ENCODE measurements at regions not wholly inside any gene's neighbourhood (a gene's known extent, or its start where the extent isn't known, plus 50 kb on each side); places are given as distances from the start of the nearest gene placed in this dataset.
"Not testable (repeated sequence)": the region's sequence is repeated elsewhere in the genome, so short reads cannot be mapped to it uniquely, and the experiment has no call there.

DNA sequence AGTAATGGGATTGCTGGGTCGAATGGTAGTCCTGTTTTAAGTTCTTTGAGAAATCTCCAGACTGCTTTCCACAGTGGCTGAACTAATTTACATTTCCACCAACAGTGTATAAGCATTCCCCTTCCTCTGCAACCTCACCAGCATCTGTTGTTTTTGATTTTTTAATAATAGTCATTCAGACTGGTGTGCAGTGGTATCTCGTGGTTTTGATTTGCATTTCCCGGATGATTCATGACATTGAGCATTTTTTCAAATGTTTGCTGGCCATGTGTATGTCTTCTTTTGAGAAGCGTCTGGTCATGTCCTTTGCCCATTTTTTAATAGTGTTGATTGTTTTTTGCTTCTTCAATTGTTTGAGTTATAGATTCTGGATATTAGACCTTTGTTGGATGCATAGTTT lies 98.0 kb downstream of the MRPL57 start:
- H3K14ac ChIP-seq (ENCODE audit: low read length); H3K36me3 ChIP-seq (replicated peaks in 1 of 2; ENCODE audit: control insufficient read depth in 2 of 2, insufficient read depth in 2 of 2, low read length in 2 of 2); H2BK5ac ChIP-seq (ENCODE audit: low read length); H3K23ac ChIP-seq (ENCODE audit: low read depth, low read length, poor library complexity); H2AFZ ChIP-seq (ENCODE audit: low read length); H3K9ac ChIP-seq (ENCODE audit: low read depth, low read length, poor library complexity); H4K8ac ChIP-seq (ENCODE audit: low read depth, low read length); H3K4me2 ChIP-seq (ENCODE audit: insufficient read depth, low read length, poor library complexity, severe bottlenecking); DNase-seq (ENCODE audit: low spot score); H2AK5ac ChIP-seq (ENCODE audit: low read depth, low read length); H3K18ac ChIP-seq (ENCODE audit: low read length); H3K79me1 ChIP-seq (ENCODE audit: low read depth, low read length); H3K4me3 ChIP-seq (ENCODE audit: low read length in 2 of 2); H3K4ac ChIP-seq (ENCODE audit: low read length); H3K9me3 ChIP-seq (replicated peaks in 1 of 2; ENCODE audit: control insufficient read depth in 2 of 2, insufficient read depth in 1 of 2, low read depth in 1 of 2, low read length in 2 of 2); H2BK120ac ChIP-seq (ENCODE audit: low read depth, low read length); H4K91ac ChIP-seq (ENCODE audit: low read depth, low read length, poor library complexity); H2BK12ac ChIP-seq (ENCODE audit: low read length); H3K27ac ChIP-seq (replicated peaks; ENCODE audit: low read length); H3K4me1 ChIP-seq (ENCODE audit: control insufficient read depth in 2 of 2, insufficient read depth in 1 of 2, low read depth in 1 of 2, low read length in 2 of 2); H2BK15ac ChIP-seq (ENCODE audit: low read length); H3K27me3 ChIP-seq (ENCODE audit: control insufficient read depth in 3 of 3, insufficient read depth in 3 of 3, low read depth in 1 of 3, low read length in 3 of 3): not testable (repeated sequence)
- WGBS, 2 donors (ENCODE audit: extremely low coverage in 2 of 2, insufficient read length in 2 of 2, insufficient replicate concordance in 1 of 2) = no CpG with 5 or more reads among the region's 4 CpGs

DNA sequence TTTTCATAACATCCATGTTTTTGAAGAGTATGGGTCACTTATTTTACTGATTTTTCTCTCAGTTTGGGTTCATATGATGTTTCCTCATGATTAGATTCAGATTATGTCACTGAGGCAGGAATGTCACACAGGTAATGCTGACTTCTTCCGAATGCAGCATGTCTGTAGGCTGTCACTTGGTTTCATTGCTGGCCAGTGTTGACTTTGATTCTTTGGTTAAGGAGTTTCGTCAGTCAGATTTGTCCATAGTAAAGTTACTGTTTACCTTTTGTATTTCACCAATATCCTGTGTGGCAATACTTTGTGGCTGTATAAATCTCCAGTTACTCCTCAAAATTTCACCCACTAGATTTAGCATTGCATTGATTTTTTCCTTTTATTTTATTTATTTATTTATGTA lies 105.6 kb downstream of the MRPL57 start:
- H3K4me3 ChIP-seq (ENCODE audit: low read length in 2 of 2) = no peak overlapping the region
- no peak for DNase-seq (ENCODE audit: low spot score)

DNA sequence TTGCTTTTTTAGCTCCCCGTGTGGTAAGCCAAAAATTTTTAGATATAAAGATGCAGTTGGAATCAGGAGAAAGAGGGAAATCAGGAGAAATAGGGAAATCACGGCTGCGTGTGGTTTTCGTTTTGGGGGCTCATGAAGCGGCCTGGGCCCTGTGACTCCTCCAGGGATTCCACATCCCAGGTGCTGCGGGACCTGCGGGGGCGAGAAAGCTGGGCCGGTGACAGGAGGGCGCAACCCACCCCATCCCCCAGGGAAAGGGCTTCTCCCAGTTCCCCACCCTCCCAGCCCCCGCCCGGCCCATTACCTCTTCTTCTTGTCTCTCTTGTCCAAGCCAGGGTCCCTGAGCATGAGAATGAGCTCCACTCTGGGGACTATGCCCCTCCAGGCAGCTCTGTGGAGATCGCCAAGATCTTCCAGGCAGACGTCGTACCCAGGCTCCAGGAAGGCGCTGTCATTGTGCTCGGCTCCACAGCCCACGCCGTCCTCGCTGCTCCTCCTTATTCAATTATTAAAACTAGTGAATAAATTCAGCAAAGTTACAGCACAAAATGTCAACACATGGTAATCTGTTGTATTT lies 111.0 kb downstream of the MRPL57 start:
- WGBS, 2 donors (ENCODE audit: extremely low coverage in 2 of 2, insufficient read length in 2 of 2, insufficient replicate concordance in 1 of 2) = no CpG with 5 or more reads among the region's 20 CpGs
- Histone ChIP-seq H2BK120ac (ENCODE audit: low read depth, low read length) (no peak overlapping the region), H3K9me3 (replicated peaks in 1 of 2; ENCODE audit: control insufficient read depth in 2 of 2, insufficient read depth in 1 of 2, low read depth in 1 of 2, low read length in 2 of 2) (no peaks in the 10 kb centered on the region), H3K4me3 (ENCODE audit: low read length in 2 of 2) (no peak overlapping the region), H3K4me1 (ENCODE audit: control insufficient read depth in 2 of 2, insufficient read depth in 1 of 2, low read depth in 1 of 2, low read length in 2 of 2) (no peaks in the 10 kb centered on the region), H4K91ac (ENCODE audit: low read depth, low read length, poor library complexity) (no peak overlapping the region), H2AFZ (ENCODE audit: low read length) (no peak overlapping the region), H3K23ac (ENCODE audit: low read depth, low read length, poor library complexity) (no peak overlapping the region), H3K4ac (ENCODE audit: low read length) (no peak overlapping the region), H3K36me3 (replicated peaks in 1 of 2; ENCODE audit: control insufficient read depth in 2 of 2, insufficient read depth in 2 of 2, low read length in 2 of 2) (no peaks in the 10 kb centered on the region), H2BK15ac (ENCODE audit: low read length) (no peak overlapping the region), H3K27ac (replicated peaks; ENCODE audit: low read length) (no peak overlapping the region), H3K14ac (ENCODE audit: low read length) (no peak overlapping the region), H3K27me3 (ENCODE audit: control insufficient read depth in 3 of 3, insufficient read depth in 3 of 3, low read depth in 1 of 3, low read length in 3 of 3) (peaks cover 0 to 5% (median 0%) of the 10 kb centered on the region in 3 experiments), H2BK5ac (ENCODE audit: low read length) (no peak overlapping the region), H2BK12ac (ENCODE audit: low read length) (no peak overlapping the region), H2AK5ac (ENCODE audit: low read depth, low read length) (no peak overlapping the region), H3K18ac (ENCODE audit: low read length) (no peak overlapping the region), H3K4me2 (ENCODE audit: insufficient read depth, low read length, poor library complexity, severe bottlenecking) (no peak overlapping the region), H3K79me1 (ENCODE audit: low read depth, low read length) (no peaks in the 10 kb centered on the region), H3K9ac (ENCODE audit: low read depth, low read length, poor library complexity) (no peak overlapping the region), H4K8ac (ENCODE audit: low read depth, low read length) (no peak overlapping the region)
- DNase-seq (ENCODE audit: low spot score) = no peak

More for the DNA sequence above, 105.6 kb downstream of the MRPL57 start:
- Histone ChIP-seq H3K27ac (replicated peaks; ENCODE audit: low read length) (no peak overlapping the region), H3K27me3 (ENCODE audit: control insufficient read depth in 3 of 3, insufficient read depth in 3 of 3, low read depth in 1 of 3, low read length in 3 of 3) (no peaks in the 10 kb centered on the region), H2AFZ (ENCODE audit: low read length) (no peak overlapping the region), H4K91ac (ENCODE audit: low read depth, low read length, poor library complexity) (no peak overlapping the region), H4K8ac (ENCODE audit: low read depth, low read length) (no peak overlapping the region), H3K4ac (ENCODE audit: low read length) (no peak overlapping the region), H3K36me3 (replicated peaks in 1 of 2; ENCODE audit: control insufficient read depth in 2 of 2, insufficient read depth in 2 of 2, low read length in 2 of 2) (no peaks in the 10 kb centered on the region), H3K4me2 (ENCODE audit: insufficient read depth, low read length, poor library complexity, severe bottlenecking) (no peak overlapping the region), H3K9me3 (replicated peaks in 1 of 2; ENCODE audit: control insufficient read depth in 2 of 2, insufficient read depth in 1 of 2, low read depth in 1 of 2, low read length in 2 of 2) (no peaks in the 10 kb centered on the region), H2BK120ac (ENCODE audit: low read depth, low read length) (no peak overlapping the region), H2BK5ac (ENCODE audit: low read length) (no peak overlapping the region), H3K18ac (ENCODE audit: low read length) (no peak overlapping the region), H2BK12ac (ENCODE audit: low read length) (no peak overlapping the region), H3K79me1 (ENCODE audit: low read depth, low read length) (no peaks in the 10 kb centered on the region), H2AK5ac (ENCODE audit: low read depth, low read length) (no peak overlapping the region), H3K23ac (ENCODE audit: low read depth, low read length, poor library complexity) (no peak overlapping the region), H3K14ac (ENCODE audit: low read length) (no peak overlapping the region), H2BK15ac (ENCODE audit: low read length) (no peak overlapping the region), H3K9ac (ENCODE audit: low read depth, low read length, poor library complexity) (no peak overlapping the region), H3K4me1 (ENCODE audit: control insufficient read depth in 2 of 2, insufficient read depth in 1 of 2, low read depth in 1 of 2, low read length in 2 of 2) (no peaks in the 10 kb centered on the region)
- no CpG with 5 or more reads among the region's 2 CpGs for WGBS, 2 donors (ENCODE audit: extremely low coverage in 2 of 2, insufficient read length in 2 of 2, insufficient replicate concordance in 1 of 2)

DNA sequence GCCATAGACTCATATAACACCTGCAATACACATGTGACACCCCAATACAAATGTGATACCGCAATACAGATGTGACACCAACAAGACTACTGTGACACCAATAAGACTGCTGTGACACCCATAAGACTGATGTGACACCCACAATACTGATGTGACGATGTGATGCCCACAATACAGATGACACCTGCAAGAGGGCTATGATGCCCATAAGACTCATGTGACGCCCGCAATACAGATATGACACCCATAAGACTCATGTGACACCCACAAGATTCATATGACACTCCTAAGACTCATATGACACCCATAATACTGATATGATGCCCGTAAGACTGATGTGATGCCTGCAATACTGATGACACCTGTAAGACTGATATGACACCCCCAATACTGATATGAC lies 113.0 kb downstream of the MRPL57 start:
- H3K36me3 ChIP-seq (replicated peaks in 1 of 2; ENCODE audit: control insufficient read depth in 2 of 2, insufficient read depth in 2 of 2, low read length in 2 of 2) = no peaks in the 10 kb centered on the region
- H3K4me3 ChIP-seq (ENCODE audit: low read length in 2 of 2) = no peak overlapping the region
- H3K4me2 ChIP-seq (ENCODE audit: insufficient read depth, low read length, poor library complexity, severe bottlenecking) = no peak overlapping the region
- H3K4ac ChIP-seq (ENCODE audit: low read length) = no peak overlapping the region
- no peaks in the 10 kb centered on the region for H3K79me1 ChIP-seq (ENCODE audit: low read depth, low read length)
- H3K9ac ChIP-seq (ENCODE audit: low read depth, low read length, poor library complexity) = no peak overlapping the region
- H3K27ac ChIP-seq (replicated peaks; ENCODE audit: low read length) = no peak overlapping the region
- H3K23ac ChIP-seq (ENCODE audit: low read depth, low read length, poor library complexity) = no peak overlapping the region
- H3K9me3 ChIP-seq (replicated peaks in 1 of 2; ENCODE audit: control insufficient read depth in 2 of 2, insufficient read depth in 1 of 2, low read depth in 1 of 2, low read length in 2 of 2) = no peaks in the 10 kb centered on the region
- no peak overlapping the region for H2BK12ac ChIP-seq (ENCODE audit: low read length)
- H3K27me3 ChIP-seq (ENCODE audit: control insufficient read depth in 3 of 3, insufficient read depth in 3 of 3, low read depth in 1 of 3, low read length in 3 of 3) = peaks cover 0 to 9% (median 0%) of the 10 kb centered on the region in 3 experiments
- no peak overlapping the region for H3K18ac ChIP-seq (ENCODE audit: low read length)
- H3K4me1 ChIP-seq (ENCODE audit: control insufficient read depth in 2 of 2, insufficient read depth in 1 of 2, low read depth in 1 of 2, low read length in 2 of 2) = no peaks in the 10 kb centered on the region
- H3K14ac ChIP-seq (ENCODE audit: low read length) = no peak overlapping the region
- no peak overlapping the region for H2AFZ ChIP-seq (ENCODE audit: low read length)
- H4K91ac ChIP-seq (ENCODE audit: low read depth, low read length, poor library complexity) = no peak overlapping the region
- no CpG with 5 or more reads among the region's 5 CpGs for WGBS, 2 donors (ENCODE audit: extremely low coverage in 2 of 2, insufficient read length in 2 of 2, insufficient replicate concordance in 1 of 2)
- no peak overlapping the region for H2BK15ac ChIP-seq (ENCODE audit: low read length)
- H2AK5ac ChIP-seq (ENCODE audit: low read depth, low read length) = no peak overlapping the region
- no peak overlapping the region for H2BK120ac ChIP-seq (ENCODE audit: low read depth, low read length)
- DNase-seq (ENCODE audit: low spot score) = no peak
- no peak overlapping the region for H4K8ac ChIP-seq (ENCODE audit: low read depth, low read length)
- no peak overlapping the region for H2BK5ac ChIP-seq (ENCODE audit: low read length)
